AG04449 (cell line): ENCODE measurements at regions not wholly inside any gene's neighbourhood (a gene's known extent, or its start where the extent isn't known, plus 50 kb on each side); places are given as distances from the start of the nearest gene placed in this dataset.
"Not testable (repeated sequence)": the region's sequence is repeated elsewhere in the genome, so short reads cannot be mapped to it uniquely, and the experiment has no call there.

Experiments used
- CTCF ChIA-PET: fragments of 350-600 bp; formaldehyde crosslinking; extraction: SDS; loops from one replicate; lab custom pipeline; 2021; ENCODE audit warnings: antibody characterized with exemption; lab: Yijun Ruan, JAX
- POLR2A ChIA-PET: fragments of 400-600, 350-600 bp; formaldehyde crosslinking; extraction: SDS; loops from one replicate; lab custom pipeline; 2020; ENCODE audit warnings: antibody characterized with exemption, inconsistent platforms; lab: Yijun Ruan, JAX
- DNase-seq: peaks from one replicate; pipeline ENCODE4 v3.0.0-alpha.2; 2010; ENCODE audit warnings: low read depth, low spot score
- H3K4me3 ChIP-seq: 2 replicates; pipeline ENCODE4 v1.5.1; 2011; ENCODE audit warnings: low read depth, mild to moderate bottlenecking, control low read depth, low read length
- CTCF ChIP-seq: IDR thresholded peaks from one replicate; pipeline ENCODE4 v1.5.1; 2011; ENCODE audit warnings: mild to moderate bottlenecking, moderate library complexity, low read length, control low read depth, inconsistent platforms; ENCODE audit not compliant: insufficient read depth; ENCODE audit errors: missing control alignments

- DNase-seq, result no peak
- H3K4me3 ChIP-seq, result no peak overlapping the region
- ChIA-PET CTCF (interaction anchor here (0.9 to 1.4 kb wide), 3 partner anchors 10 to 279 kb away, joined by 3 to 5 read pairs (median 4); no protein-coding TSS in a partner anchor), POLR2A (no interaction called here)
- no peak for TF ChIP-seq CTCF
These were observed 147.7 kb downstream of the GPX5 start for GRCh38 chr6:28673417-28673786.

- POLR2A ChIA-PET, result no interaction called here
- CTCF ChIA-PET, result interaction anchor here (0.8 to 1.4 kb wide), 4 partner anchors 9 to 279 kb away, joined by 3 to 5 read pairs (median 4); no protein-coding TSS in a partner anchor
- peak; percentile 16 for DNase-seq
- TF ChIP-seq CTCF, result no peak
- H3K4me3 ChIP-seq, result peak overlapping the region; percentile 49
These were observed 148.3 kb downstream of the GPX5 start for GRCh38 chr6:28673787-28674671.

- ChIA-PET POLR2A (no interaction called here), CTCF (no interaction called here)
- TF ChIP-seq CTCF, result no peak
- no peak overlapping the region for H3K4me3 ChIP-seq
- no peak for DNase-seq
These were observed 149.9 kb downstream of the GPX5 start for GRCh38 chr6:28675600-28675999.

- CTCF ChIA-PET, result no interaction called here
- no peak overlapping the region for H3K4me3 ChIP-seq
- no peak for DNase-seq
- POLR2A ChIA-PET, result no interaction called here
- no peak for TF ChIP-seq CTCF
These were observed 156.9 kb downstream of the GPX5 start for GRCh38 chr6:28682542-28682941.

GRCh38 chr6:28682956-28683685 lies 157.4 kb downstream of the GPX5 start:
- CTCF ChIA-PET, result interaction anchor here (1.2 kb wide), 1 partner anchor 9 kb away, joined by 5 read pairs; no protein-coding TSS in a partner anchor
- POLR2A ChIA-PET, H3K4me3 ChIP-seq, DNase-seq: not testable (repeated sequence)

GRCh38 chr6:28683945-28684538 lies 158.4 kb downstream of the GPX5 start:
- TF ChIP-seq CTCF, result peak; percentile 52
- no peak overlapping the region for H3K4me3 ChIP-seq
- POLR2A ChIA-PET, result no interaction called here
- DNase-seq, result no peak
- CTCF ChIA-PET, result interaction anchor here (0.9 to 1.9 kb wide), 6 partner anchors 10 to 333 kb away, joined by 3 to 12 read pairs (median 5); no protein-coding TSS in a partner anchor

GRCh38 chr6:28685960-28686359 lies 160.3 kb downstream of the GPX5 start:
- POLR2A ChIA-PET, H3K4me3 ChIP-seq, DNase-seq: not testable (repeated sequence)
- CTCF ChIA-PET, result interaction anchor here (0.8 to 1.9 kb wide), 6 partner anchors 12 to 904 kb away, joined by 3 to 12 read pairs (median 4); no protein-coding TSS in a partner anchor
